Effector memory CD4-positive, alpha-beta T cell (primary cell): ENCODE measurements at regions not wholly inside any gene's neighbourhood (a gene's known extent, or its start where the extent isn't known, plus 50 kb on each side); places are given as distances from the start of the nearest gene placed in this dataset.

Experiments
- DNase-seq, 3 donors: peaks; one replicate each; pipeline ENCODE4 v3.0.0-alpha.2; 2020
- H3K27ac ChIP-seq: 2 replicates; pipeline ENCODE4 v1.7.0; 2013; ENCODE audit warnings: mild to moderate bottlenecking, low read length, moderate library complexity; ENCODE audit not compliant: insufficient read depth, poor library complexity, severe bottlenecking
- H3K27me3 ChIP-seq: replicated peaks from 2 replicates; pipeline ENCODE4 v1.7.0; 2013; ENCODE audit warnings: mild to moderate bottlenecking, low read length; ENCODE audit not compliant: insufficient read depth, control insufficient read depth, poor library complexity, severe bottlenecking
- H3K36me3 ChIP-seq: 2 replicates; pipeline ENCODE4 v1.7.0; 2013; ENCODE audit warnings: mild to moderate bottlenecking, low read length, moderate library complexity; ENCODE audit not compliant: control insufficient read depth, insufficient read depth
- H3K4me1 ChIP-seq: 2 replicates; pipeline ENCODE4 v1.7.0; 2013; ENCODE audit warnings: low read length, mild to moderate bottlenecking; ENCODE audit not compliant: control insufficient read depth, insufficient read depth, poor library complexity, severe bottlenecking
- H3K4me3 ChIP-seq: 2 replicates; pipeline ENCODE4 v1.7.0; 2013; ENCODE audit warnings: low read length, low read depth, mild to moderate bottlenecking; ENCODE audit not compliant: insufficient read depth, poor library complexity, severe bottlenecking
- H3K9me3 ChIP-seq: 2 replicates; pipeline ENCODE4 v1.7.0; 2013; ENCODE audit warnings: mild to moderate bottlenecking, low read length, moderate library complexity; ENCODE audit not compliant: control insufficient read depth

DNA sequence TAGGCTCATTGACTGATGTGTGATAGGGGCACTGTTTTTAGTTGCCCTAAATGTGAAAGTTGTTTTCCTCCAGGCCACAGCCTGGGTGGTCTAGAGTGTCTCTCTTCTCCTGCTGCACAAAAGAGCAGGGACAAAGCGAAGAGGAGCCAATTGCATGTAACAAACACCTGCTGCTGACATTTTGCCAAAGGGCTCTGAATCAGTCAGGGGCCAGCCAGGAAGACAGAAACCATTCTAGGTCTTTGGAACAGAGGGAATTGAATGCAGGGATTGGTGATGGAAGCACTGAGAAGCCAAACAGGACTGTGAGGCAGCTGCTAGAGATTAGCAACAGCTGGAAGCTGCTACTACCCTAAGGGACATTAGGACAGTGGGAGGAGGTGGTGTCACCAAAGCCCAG, 185.3 kb upstream of the POU3F1 start:
- Histone ChIP-seq H3K27me3 (no peaks in the 10 kb centered on the region), H3K9me3 (no peaks in the 10 kb centered on the region), H3K4me3 (no peak overlapping the region), H3K27ac (no peak overlapping the region), H3K4me1 (no peaks in the 10 kb centered on the region), H3K36me3 (no peaks in the 10 kb centered on the region)
- DNase-seq: no peak

DNA sequence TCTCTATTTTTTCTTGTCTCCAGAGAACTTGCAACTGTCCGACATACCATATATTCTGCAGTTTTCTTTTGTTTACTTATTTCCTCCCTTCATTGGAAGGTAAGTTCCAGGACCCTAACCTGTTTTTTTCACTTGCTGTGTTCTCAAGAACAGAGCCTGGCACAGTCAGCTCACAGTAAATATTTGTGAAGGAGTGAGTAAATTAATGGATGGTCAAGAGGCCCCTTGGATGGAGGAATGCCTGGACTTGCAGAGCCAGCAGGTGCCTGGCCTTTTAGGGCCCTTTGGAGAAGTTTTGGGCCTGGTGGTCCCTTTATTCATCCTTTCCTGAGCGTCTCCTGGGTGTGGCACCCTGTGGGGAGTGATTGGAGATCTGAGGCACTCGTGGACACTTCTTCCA, 182.1 kb upstream of the POU3F1 start:
- Histone ChIP-seq H3K4me3 (no peak overlapping the region), H3K9me3 (no peaks in the 10 kb centered on the region), H3K27ac (no peak overlapping the region), H3K4me1 (no peaks in the 10 kb centered on the region), H3K36me3 (no peaks in the 10 kb centered on the region), H3K27me3 (no peaks in the 10 kb centered on the region)
- DNase-seq: no peak

DNA sequence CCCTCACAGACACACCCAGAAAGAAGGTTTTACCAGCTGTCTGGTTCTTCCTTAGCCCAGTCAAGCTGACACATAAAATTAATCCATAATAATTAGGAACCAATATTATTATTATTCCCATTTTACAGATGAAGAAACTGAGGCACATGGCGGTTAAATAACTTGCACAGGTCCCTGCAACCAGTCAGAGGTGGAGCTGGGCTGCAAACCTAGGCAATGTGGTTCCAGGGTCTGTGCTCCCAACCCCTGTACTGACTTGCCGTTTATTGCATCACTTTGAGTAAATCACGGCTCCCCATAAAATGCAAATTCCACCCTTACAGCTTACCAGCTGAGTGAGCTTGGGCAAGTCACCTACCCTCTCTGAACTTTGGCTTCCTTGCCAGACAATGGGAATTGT, 179.2 kb upstream of the POU3F1 start:
- H3K27me3 ChIP-seq: no peaks in the 10 kb centered on the region
- H3K4me3 ChIP-seq: no peak overlapping the region
- H3K9me3 ChIP-seq: no peaks in the 10 kb centered on the region
- no peaks in the 10 kb centered on the region for H3K36me3 ChIP-seq
- no peaks in the 10 kb centered on the region for H3K4me1 ChIP-seq
- H3K27ac ChIP-seq: no peak overlapping the region
- no peak for DNase-seq

DNA sequence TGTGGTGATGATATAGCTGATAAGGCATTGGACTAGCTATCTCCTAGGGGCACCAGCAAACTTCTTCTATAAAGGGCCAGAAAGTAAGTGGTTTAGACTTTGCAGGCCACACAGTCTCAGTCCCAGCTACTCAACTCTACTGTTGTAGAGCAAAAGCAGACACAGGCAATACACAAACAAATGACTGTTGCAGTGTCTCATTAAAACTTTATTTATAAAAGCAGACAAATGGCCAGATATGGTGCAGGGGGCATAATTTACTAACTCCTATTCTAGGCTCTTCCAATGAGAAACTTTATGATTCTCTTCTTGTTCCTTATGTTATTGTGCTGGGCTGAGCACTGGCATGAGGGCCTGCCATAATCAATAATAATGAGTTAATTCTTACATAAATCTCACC, 176.8 kb upstream of the POU3F1 start:
- Histone ChIP-seq H3K4me1 (no peaks in the 10 kb centered on the region), H3K27ac (no peak overlapping the region), H3K36me3 (no peaks in the 10 kb centered on the region), H3K9me3 (no peaks in the 10 kb centered on the region), H3K4me3 (no peak overlapping the region), H3K27me3 (no peaks in the 10 kb centered on the region)
- no peak for DNase-seq

DNA sequence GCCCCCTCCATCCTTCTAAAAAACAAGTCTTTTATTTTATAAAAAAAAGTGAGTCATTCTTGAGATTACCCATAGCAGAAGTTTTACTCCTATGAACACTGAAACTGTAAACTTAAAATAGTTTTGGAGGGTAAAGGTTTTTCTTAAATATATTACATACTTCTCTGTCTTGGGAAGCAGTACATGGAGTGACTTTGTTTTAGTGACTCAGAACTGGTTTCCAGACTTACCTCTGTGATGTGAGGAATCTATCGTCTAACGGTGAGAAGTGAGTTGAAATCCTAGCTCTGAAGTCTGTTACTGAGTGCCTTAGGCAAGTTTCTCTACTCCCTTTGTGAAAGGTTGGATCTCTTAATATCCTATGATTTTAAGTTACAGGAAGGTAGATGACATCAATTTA, 176.3 kb upstream of the POU3F1 start:
- H3K36me3 ChIP-seq: no peaks in the 10 kb centered on the region

DNA sequence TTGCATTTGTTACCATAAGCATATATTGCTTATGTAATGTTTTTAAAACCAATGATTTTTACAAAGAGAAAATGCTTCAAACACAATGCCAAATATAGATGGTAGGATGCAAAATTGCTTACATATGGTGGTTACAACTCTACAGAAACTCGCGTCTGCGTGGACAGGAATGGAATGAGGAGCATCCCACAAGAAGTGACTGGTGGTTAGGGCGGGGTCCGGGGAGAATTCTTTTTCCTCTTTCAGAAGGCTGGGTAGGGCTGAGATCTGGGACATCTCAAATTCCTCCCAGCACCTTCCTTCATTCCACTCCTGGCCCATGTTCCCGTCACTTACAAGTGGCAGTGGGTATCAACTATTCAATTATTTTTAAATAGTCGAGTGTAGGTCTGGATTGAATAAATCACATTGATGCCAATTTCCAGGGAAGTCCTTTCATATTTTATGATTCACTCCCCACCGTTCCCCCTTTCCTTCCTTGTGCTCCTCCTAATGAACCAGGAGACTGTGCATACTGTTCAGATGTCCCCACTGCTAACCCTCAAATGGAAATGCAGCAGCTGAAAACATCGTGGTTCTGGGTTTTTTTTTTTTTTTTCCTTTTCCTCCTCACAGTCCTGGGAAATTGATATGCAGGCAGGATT, 174.5 kb upstream of the POU3F1 start:
- H3K9me3 ChIP-seq: no peaks in the 10 kb centered on the region
- no peaks in the 10 kb centered on the region for H3K36me3 ChIP-seq
- no peak for DNase-seq
- H3K4me1 ChIP-seq: no peaks in the 10 kb centered on the region
- H3K4me3 ChIP-seq: no peak overlapping the region
- H3K27ac ChIP-seq: no peak overlapping the region
- H3K27me3 ChIP-seq: no peaks in the 10 kb centered on the region

More for the DNA sequence above, 176.3 kb upstream of the POU3F1 start:
- no peak overlapping the region for H3K27ac ChIP-seq
- H3K4me1 ChIP-seq: no peaks in the 10 kb centered on the region
- H3K9me3 ChIP-seq: no peaks in the 10 kb centered on the region
- no peak for DNase-seq
- no peaks in the 10 kb centered on the region for H3K27me3 ChIP-seq
- H3K4me3 ChIP-seq: no peak overlapping the region

DNA sequence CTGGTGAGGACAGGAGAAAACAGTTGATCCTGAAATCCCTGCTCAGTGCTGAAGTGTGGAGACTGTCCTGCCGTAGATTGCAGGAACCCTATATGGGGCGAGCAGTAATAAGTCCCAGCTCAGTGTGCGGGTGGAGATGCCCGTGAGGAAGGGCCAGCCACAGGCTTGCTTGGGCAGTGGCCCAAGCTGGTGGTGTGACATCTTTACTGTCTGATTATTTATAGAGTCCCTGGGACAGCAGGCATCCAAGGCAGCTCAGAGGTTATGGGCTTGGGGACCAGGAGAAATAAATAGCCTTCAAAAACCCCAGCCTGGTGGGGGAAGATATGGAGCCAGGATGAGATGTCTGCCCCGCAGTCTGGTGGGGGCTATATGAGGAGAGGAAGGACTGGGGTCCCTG, 170.7 kb upstream of the POU3F1 start:
- DNase-seq: no peak

DNA sequence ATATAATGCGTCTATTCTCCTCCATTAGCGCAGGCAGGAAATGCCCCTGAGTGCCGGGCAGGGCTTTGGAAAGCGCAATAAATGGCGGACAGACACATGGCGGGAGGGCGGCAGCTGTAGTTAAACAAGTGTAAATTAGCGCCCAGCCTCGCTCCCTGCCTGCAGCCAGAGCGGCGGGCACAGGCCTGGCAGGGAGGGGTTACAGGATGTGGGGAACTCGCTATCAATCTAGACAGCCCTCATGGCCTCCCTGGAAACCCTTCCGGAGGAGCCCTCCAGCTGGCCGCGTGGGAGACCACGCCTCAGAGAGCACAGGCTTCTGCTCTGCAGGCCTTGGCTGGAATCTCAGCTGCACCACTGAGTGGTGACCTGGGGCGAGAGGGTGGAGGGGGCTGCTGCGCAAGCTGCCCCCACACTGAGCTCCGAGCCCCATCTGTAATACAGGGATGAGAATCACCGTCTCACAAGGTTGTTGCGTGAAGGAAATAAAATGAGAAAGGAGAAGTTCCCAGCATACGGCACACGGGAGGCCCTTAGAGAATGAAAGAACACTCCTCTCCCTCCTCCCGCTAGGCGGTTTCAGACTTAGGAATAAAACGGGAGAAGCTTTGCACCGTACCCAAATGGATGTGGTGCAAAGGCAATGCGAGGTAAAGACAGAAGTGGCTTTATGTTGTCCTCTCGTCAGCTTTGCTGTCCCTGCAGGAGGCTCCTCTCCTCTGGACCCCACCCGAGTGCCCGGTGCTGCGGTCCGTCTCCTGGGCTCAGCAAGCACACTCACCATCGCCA, 167.2 kb upstream of the POU3F1 start:
- Histone ChIP-seq H3K4me3 (no peak overlapping the region), H3K27ac (no peak overlapping the region), H3K36me3 (no peaks in the 10 kb centered on the region), H3K27me3 (no peaks in the 10 kb centered on the region), H3K9me3 (no peaks in the 10 kb centered on the region), H3K4me1 (no peaks in the 10 kb centered on the region)
- DNase-seq: no peak

More for the DNA sequence above, 170.7 kb upstream of the POU3F1 start:
- H3K4me3 ChIP-seq: no peak overlapping the region
- no peaks in the 10 kb centered on the region for H3K27me3 ChIP-seq
- no peaks in the 10 kb centered on the region for H3K4me1 ChIP-seq
- no peak overlapping the region for H3K27ac ChIP-seq
- no peaks in the 10 kb centered on the region for H3K9me3 ChIP-seq
- H3K36me3 ChIP-seq: no peaks in the 10 kb centered on the region

DNA sequence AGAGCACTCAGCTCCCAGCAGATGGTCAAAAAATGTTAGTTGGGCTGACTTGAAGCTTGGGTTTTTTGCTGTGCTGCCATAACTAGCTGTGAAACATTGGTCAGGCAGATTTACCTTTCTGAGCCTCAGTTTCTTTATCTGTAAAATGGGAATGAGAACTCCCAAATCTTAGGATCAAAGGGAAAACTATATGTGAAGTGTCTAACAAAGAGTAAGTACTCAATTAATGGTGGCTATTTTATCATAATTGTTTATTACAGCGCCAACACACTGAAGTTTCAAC, 164.2 kb upstream of the POU3F1 start:
- Histone ChIP-seq H3K4me1 (no peaks in the 10 kb centered on the region), H3K27me3 (no peaks in the 10 kb centered on the region), H3K36me3 (no peaks in the 10 kb centered on the region), H3K27ac (no peak overlapping the region), H3K4me3 (no peak overlapping the region), H3K9me3 (no peaks in the 10 kb centered on the region)
- DNase-seq: no peak

DNA sequence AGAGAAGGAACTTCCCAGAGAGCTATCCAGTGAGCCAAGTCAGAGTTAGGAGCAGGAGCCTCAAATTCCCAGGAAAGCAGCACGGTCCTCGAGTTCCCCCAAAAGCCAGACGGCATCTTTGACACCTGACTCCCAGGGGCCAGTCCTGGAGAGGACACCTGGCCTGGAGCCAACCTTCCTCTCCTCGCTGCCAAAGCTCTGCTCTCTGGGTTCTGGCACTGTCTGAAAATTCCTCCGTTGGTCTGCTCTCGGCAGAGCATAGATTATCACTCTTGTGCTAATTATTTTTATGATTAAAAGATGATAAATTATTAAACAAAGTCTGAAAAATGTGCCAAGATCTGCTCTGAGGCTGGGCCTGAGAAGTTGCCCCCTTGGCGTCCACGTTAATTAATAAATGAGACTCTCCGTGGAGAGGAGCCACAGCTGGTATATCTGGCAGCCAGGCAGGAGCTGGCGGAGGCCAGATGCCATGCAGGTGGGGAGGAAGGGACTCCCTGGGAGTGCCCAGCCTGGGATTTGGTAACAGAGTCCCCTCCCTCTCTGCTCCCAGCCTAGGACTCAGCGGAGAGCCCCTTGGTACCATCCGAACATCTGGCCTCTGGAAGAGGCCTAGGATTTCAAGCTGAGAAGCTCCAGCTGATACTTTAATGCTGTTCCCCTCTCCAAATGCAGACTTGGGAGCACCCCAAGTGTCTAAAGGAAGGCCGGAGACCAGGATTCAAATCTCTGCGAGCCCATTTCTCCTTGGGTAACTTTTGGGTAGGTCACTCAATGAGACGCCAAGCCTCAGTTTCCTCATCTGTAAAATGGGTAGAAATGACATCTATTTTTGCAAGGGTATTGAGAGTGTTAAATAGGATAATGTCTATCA, 163.7 kb upstream of the POU3F1 start:
- Histone ChIP-seq H3K9me3 (no peaks in the 10 kb centered on the region), H3K27me3 (no peaks in the 10 kb centered on the region), H3K4me3 (no peak overlapping the region), H3K4me1 (no peaks in the 10 kb centered on the region), H3K36me3 (no peaks in the 10 kb centered on the region), H3K27ac (no peak overlapping the region)
- DNase-seq: no peak
